ENCODE measurements at regions not wholly inside any gene's neighbourhood (a gene's known extent, or its start where the extent isn't known, plus 50 kb on each side); places are given as distances from the start of the nearest gene placed in this dataset.

DNA sequence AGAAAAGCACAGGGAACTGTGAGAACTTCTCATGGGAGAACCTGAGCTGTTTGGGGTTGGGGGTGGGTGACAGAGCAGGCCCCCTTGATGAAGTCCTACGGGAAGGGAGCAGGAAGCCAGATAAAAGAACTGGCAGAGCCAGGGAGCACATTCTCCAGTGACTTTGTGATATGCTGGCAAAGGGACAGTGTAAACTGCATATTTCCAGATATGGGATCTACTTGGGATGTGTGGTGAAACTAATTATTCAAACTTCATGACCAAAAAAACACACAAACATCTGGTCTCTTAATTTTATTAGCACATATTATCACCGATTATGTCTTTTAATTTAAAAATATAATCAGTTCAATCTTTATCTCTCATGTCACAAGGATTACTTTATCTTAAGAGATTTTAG, 266.0 kb downstream of the PAPSS1 start:
- Histone ChIP-seq H3K4me1 (peaks cover 0 to 3% (median 0%) of the 10 kb centered on the region in 4 donors), H3K36me3 (no peaks in the 10 kb centered on the region), H3K27ac (no peak overlapping the region), H3K9me3 (no peaks in the 10 kb centered on the region), H3K27me3 (no peaks in the 10 kb centered on the region), H3K4me3 (no peak overlapping the region)
- TF ChIP-seq, protein P1, sequence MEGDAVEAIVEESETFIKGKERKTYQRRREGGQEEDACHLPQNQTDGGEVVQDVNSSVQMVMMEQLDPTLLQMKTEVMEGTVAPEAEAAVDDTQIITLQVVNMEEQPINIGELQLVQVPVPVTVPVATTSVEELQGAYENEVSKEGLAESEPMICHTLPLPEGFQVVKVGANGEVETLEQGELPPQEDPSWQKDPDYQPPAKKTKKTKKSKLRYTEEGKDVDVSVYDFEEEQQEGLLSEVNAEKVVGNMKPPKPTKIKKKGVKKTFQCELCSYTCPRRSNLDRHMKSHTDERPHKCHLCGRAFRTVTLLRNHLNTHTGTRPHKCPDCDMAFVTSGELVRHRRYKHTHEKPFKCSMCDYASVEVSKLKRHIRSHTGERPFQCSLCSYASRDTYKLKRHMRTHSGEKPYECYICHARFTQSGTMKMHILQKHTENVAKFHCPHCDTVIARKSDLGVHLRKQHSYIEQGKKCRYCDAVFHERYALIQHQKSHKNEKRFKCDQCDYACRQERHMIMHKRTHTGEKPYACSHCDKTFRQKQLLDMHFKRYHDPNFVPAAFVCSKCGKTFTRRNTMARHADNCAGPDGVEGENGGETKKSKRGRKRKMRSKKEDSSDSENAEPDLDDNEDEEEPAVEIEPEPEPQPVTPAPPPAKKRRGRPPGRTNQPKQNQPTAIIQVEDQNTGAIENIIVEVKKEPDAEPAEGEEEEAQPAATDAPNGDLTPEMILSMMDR (IDR thresholded peaks at IDR 0.05): no peak
- TF ChIP-seq POLR2A (IDR thresholded peaks at IDR 0.05): no peak
- no peak for TF ChIP-seq EP300 (IDR thresholded peaks at IDR 0.05)
- 63% methylated on average over 2 of the region's 2 CpGs for WGBS, 2 donors
- DNase-seq (ENCODE audit: low spot score in 2 of 2): no peak

DNA sequence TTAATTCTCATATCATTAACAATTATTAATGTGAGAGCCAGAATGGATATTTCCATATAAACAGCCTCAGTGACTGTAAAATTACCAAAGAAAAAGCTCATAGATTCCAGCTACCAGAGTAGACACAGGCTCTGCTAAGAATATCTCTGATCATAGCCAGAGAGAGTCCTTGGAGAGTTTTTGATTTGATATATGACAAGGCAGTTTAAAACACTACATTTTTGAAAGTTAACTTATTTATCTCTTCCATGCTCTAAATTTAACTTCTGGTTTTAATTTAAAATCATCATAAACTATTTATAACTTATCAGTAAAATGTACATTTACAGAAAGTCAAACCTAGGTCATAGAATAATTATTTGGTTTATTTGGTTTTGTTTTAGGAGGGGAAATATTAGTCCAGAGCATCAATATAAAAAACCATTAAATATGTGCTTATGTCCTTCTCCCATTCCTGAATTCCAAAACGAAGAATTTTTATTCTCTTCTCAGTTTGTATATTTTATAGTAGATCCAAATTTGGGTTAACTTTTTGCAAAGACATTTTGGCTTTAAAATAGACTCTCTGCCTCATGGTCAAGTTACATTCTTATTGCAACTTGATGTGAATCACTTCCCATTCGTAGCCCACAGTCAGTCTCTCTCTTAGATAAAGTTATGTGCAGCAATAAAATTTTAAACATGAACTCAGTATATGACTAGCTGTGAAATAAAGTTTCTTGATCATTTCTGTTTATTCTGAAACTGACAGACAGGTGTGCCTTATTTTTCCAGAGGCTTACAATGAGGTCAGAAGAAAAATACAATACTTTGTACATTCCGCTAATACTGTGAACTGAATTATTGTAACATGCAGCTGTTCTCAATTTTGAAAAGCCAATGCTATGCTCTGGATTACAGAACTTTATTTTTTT, 267.1 kb downstream of the PAPSS1 start:
- H3K27ac ChIP-seq: no peak overlapping the region
- TF ChIP-seq, protein P1 (IDR thresholded peaks at IDR 0.05): no peak
- TF ChIP-seq POLR2A (IDR thresholded peaks at IDR 0.05): no peak
- no peak for TF ChIP-seq EP300 (IDR thresholded peaks at IDR 0.05)
- DNase-seq (ENCODE audit: low spot score in 2 of 2): no peak
- H3K27me3 ChIP-seq: no peaks in the 10 kb centered on the region
- no peak overlapping the region for H3K4me3 ChIP-seq
- H3K4me1 ChIP-seq: peaks cover 0 to 3% (median 0%) of the 10 kb centered on the region in 4 donors
- whole genome bisulfite sequencing, 2 donors: 46 to 54% methylated on average over 3 of the region's 3 CpGs
- H3K9me3 ChIP-seq: no peaks in the 10 kb centered on the region
- no peaks in the 10 kb centered on the region for H3K36me3 ChIP-seq

GRCh38 chr4:107449611-107450369, 270.2 kb downstream of the PAPSS1 start:
- H3K9me3 ChIP-seq: no peaks in the 10 kb centered on the region
- H3K27ac ChIP-seq: no peak overlapping the region
- 42 to 45% methylated on average over 4 of the region's 4 CpGs for WGBS, 2 donors
- no peak overlapping the region for H3K4me3 ChIP-seq
- TF ChIP-seq, protein P1 (IDR thresholded peaks at IDR 0.05): no peak
- TF ChIP-seq POLR2A (IDR thresholded peaks at IDR 0.05): no peak
- TF ChIP-seq EP300 (IDR thresholded peaks at IDR 0.05): no peak
- no peak for DNase-seq (ENCODE audit: low spot score in 2 of 2)
- H3K27me3 ChIP-seq: no peaks in the 10 kb centered on the region
- peaks cover 0 to 3% (median 0%) of the 10 kb centered on the region in 4 donors for H3K4me1 ChIP-seq
- H3K36me3 ChIP-seq: no peaks in the 10 kb centered on the region

DNA sequence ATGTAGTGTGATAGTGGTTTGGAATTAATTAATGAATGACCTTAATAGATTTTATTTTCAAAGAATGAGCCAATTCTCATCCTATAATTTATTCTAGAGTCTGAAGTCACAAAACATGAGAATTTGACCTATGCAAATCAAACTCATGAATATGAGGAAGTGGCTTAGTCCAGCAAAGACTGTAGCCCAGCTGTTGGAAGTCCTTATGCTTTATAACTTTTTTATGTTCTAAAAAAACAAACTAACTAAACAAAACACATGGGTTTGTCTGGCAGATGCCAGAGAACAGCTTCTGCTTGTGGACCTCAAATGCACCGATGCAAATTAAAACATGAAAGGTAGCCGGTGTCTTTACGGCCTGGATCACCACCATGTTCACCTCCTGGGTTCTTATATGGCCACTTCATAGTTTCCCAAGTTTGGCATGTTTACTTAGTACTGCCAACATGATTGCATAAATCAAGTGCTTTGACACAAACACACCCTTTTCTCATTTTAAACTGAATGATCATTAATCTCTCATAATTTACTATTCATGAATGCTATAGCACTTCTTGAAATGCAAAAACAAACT, 277.4 kb downstream of the PAPSS1 start:
- WGBS, 2 donors: 80 to 84% methylated on average over 3 of the region's 3 CpGs
- no peak overlapping the region for H3K27ac ChIP-seq
- no peaks in the 10 kb centered on the region for H3K4me1 ChIP-seq
- H3K4me3 ChIP-seq: no peak overlapping the region
- H3K27me3 ChIP-seq: no peaks in the 10 kb centered on the region
- DNase-seq (ENCODE audit: low spot score in 2 of 2): no peak
- H3K36me3 ChIP-seq: no peaks in the 10 kb centered on the region
- no peaks in the 10 kb centered on the region for H3K9me3 ChIP-seq
- TF ChIP-seq, protein P1 (IDR thresholded peaks at IDR 0.05): no peak
- TF ChIP-seq EP300 (IDR thresholded peaks at IDR 0.05): no peak
